HFF-Myc (cell line): ENCODE measurements at regions not wholly inside any gene's neighbourhood (a gene's known extent, or its start where the extent isn't known, plus 50 kb on each side); places are given as distances from the start of the nearest gene placed in this dataset.

Experiments used
- DNase-seq: peaks from one replicate; pipeline ENCODE4 v3.0.0-alpha.2; 2011; ENCODE audit warnings: low read depth; ENCODE audit errors: extremely low read depth
- H3K4me3 ChIP-seq: replicated peaks from 2 replicates; pipeline ENCODE4 v1.5.1; 2011; ENCODE audit warnings: low read depth, mild to moderate bottlenecking, control low read depth, low read length
- TF ChIP-seq, protein P1 (sequence below): IDR thresholded peaks from 2 replicates; pipeline ENCODE4 v1.5.1; 2012; ENCODE audit warnings: mild to moderate bottlenecking, low read depth, low read length, control low read depth; ENCODE audit errors: missing control alignments

DNA sequence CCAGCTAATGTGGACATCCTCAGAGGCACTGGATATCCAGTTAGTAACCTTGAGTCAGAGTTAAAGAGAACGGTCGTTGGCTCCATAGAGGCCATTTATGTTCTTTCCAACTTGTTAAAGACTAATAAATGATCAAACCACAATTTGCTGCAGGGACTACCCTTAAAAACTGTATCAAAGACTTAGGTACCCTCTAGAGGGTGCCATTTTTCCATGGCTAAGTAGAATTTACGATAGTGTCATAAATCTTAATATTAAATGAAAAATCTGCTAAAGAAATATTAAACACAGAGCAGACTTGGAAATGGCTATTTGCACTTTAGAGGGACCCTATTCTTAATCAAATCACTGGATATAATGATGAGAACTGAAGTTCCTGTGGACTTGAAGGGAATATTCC, 685.2 kb upstream of the CHORDC1 start:
- TF ChIP-seq, protein P1, sequence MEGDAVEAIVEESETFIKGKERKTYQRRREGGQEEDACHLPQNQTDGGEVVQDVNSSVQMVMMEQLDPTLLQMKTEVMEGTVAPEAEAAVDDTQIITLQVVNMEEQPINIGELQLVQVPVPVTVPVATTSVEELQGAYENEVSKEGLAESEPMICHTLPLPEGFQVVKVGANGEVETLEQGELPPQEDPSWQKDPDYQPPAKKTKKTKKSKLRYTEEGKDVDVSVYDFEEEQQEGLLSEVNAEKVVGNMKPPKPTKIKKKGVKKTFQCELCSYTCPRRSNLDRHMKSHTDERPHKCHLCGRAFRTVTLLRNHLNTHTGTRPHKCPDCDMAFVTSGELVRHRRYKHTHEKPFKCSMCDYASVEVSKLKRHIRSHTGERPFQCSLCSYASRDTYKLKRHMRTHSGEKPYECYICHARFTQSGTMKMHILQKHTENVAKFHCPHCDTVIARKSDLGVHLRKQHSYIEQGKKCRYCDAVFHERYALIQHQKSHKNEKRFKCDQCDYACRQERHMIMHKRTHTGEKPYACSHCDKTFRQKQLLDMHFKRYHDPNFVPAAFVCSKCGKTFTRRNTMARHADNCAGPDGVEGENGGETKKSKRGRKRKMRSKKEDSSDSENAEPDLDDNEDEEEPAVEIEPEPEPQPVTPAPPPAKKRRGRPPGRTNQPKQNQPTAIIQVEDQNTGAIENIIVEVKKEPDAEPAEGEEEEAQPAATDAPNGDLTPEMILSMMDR, result no peak
- DNase-seq, result no peak
- no peak overlapping the region for H3K4me3 ChIP-seq

DNA sequence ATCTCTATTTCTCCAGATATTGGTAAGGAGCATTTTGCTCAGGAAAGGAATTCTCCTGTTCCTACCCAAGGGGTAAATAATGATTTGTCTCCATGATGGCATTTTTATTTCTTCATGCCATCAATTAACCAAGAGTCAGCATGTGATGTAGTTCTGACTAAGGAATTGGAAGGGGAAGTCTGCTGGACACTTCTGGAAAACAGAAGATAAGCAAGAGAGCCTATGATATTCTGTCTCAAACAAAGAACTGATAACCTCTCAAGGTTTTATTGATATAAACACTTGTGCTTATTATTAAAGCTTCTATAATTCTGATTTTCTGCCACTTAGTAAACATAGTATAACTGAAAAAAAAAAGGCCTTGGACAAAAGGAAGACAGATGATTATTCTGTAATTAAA, 673.0 kb upstream of the CHORDC1 start:
- no peak overlapping the region for H3K4me3 ChIP-seq
- TF ChIP-seq, protein P1, result no peak
- no peak for DNase-seq

DNA sequence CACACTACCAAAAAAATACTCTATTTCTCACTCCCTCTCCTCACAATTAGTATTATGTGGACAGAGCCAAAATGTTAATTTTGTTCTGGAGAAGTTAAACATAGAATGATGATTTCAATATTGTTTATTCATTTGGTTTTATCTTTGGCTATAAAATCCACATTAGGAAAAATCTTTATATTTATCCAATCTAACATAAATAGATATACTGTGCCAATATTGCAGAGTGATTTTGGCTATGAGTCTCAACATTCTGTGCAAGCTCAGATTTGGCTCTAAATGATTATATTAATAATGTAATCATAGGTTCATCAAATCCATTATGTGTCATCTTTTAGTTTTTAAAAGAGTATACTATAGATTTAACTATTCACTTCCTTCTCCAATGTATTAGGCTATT, 667.5 kb upstream of the CHORDC1 start:
- DNase-seq, result no peak
- TF ChIP-seq, protein P1, result no peak
- no peak overlapping the region for H3K4me3 ChIP-seq

DNA sequence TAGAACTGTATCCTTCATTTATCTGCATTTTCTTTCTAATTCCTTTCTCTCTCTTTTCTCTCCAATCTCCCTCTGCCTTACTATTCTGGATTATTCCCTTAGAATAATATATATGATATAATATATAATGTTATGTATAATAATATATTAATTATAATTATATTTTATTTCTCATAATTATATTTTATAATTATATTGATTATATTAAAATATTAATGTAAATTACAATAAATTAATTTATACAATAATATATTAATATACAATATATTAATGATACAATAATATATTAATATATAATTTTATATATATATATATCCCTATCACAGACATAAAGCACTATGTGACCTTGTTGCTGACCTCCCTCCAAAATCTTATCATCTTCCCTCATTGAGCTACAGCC, 661.3 kb upstream of the CHORDC1 start:
- no peak for DNase-seq
- TF ChIP-seq, protein P1, result no peak
- no peak overlapping the region for H3K4me3 ChIP-seq

DNA sequence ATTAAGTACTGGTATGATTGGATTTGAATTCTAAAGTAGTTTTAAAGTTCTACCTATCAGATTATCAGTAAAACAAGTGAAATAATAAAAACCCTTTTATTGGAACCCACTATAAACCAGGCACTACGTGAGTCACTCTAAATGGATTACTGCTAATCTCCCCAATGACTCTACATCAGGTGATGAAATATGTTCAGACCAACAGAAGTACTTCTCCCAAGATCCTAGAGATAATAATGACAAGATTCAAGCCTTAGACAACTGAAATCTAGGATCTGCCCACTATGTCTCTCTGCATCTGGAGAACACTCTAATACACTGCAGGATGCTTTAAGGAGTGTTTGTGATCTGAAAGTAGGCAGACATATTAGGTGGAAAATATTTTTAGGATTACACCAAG, 652.1 kb upstream of the CHORDC1 start:
- no peak overlapping the region for H3K4me3 ChIP-seq
- TF ChIP-seq, protein P1, result no peak
- no peak for DNase-seq

DNA sequence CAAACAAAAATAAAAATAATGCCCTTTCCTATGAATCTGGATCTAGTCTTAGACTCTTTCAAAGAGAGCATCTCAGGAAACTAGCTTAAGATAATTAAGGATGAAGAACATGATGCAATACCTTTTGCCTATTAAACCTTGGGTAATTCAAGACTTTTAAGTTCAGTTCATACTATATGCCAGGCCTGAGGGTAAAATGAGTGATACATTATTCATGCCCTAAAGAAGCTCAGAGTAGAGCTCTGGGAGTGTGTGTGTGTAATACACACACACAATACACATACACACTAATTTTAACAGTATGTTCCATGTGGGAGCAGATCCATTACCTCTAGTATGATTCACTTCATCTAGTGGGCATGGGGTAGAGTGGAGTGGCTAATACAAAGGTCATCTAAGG, 651.4 kb upstream of the CHORDC1 start:
- H3K4me3 ChIP-seq, result no peak overlapping the region
- TF ChIP-seq, protein P1, result no peak
- DNase-seq, result no peak

DNA sequence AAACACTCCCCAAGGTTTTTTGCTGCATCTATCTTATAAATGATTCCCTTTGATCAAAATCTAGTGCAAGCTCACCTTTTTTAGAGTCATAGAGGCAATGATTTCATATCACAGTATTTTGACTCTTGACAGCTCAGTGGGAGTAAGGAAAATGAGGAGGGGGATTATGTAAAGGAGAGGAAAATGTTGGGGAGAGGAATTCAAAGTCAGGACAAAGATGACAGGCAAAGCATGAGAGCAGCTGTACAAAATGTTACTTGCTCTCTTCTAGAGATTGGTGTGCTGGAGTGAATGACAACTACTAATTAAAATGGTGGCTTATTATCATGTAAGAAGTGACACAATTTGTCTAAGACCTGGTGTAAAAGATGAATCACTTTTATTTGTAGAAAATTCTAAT, 644.6 kb upstream of the CHORDC1 start:
- no peak overlapping the region for H3K4me3 ChIP-seq
- DNase-seq, result no peak
- TF ChIP-seq, protein P1, result no peak
